GM06990 (cell line): ENCODE measurements at regions not wholly inside any gene's neighbourhood (a gene's known extent, or its start where the extent isn't known, plus 50 kb on each side); places are given as distances from the start of the nearest gene placed in this dataset.

Experiments used
- DNase-seq: peaks from one replicate; pipeline ENCODE4 v3.0.0-alpha.2; 2011; ENCODE audit not compliant: insufficient read length; ENCODE audit errors: extremely low read depth
- H3K27me3 ChIP-seq: replicated peaks from 2 replicates; pipeline ENCODE4 v1.6.0; 2011; ENCODE audit warnings: low read length; ENCODE audit not compliant: control insufficient read depth, insufficient read depth
- H3K36me3 ChIP-seq: 2 replicates; pipeline ENCODE4 v1.5.1; 2011; ENCODE audit warnings: low read length; ENCODE audit not compliant: control insufficient read depth, insufficient read depth
- H3K4me3 ChIP-seq: replicated peaks from 2 replicates; pipeline ENCODE4 v1.5.1; 2011; ENCODE audit warnings: low read depth, mild to moderate bottlenecking, control low read depth, low read length
- TF ChIP-seq, protein P1 (sequence below): IDR thresholded peaks from 2 replicates; pipeline ENCODE4 v1.5.1; 2011; ENCODE audit warnings: low read length, control low read depth, mild to moderate bottlenecking, inconsistent platforms; ENCODE audit not compliant: insufficient read depth, poor library complexity, severe bottlenecking

DNA sequence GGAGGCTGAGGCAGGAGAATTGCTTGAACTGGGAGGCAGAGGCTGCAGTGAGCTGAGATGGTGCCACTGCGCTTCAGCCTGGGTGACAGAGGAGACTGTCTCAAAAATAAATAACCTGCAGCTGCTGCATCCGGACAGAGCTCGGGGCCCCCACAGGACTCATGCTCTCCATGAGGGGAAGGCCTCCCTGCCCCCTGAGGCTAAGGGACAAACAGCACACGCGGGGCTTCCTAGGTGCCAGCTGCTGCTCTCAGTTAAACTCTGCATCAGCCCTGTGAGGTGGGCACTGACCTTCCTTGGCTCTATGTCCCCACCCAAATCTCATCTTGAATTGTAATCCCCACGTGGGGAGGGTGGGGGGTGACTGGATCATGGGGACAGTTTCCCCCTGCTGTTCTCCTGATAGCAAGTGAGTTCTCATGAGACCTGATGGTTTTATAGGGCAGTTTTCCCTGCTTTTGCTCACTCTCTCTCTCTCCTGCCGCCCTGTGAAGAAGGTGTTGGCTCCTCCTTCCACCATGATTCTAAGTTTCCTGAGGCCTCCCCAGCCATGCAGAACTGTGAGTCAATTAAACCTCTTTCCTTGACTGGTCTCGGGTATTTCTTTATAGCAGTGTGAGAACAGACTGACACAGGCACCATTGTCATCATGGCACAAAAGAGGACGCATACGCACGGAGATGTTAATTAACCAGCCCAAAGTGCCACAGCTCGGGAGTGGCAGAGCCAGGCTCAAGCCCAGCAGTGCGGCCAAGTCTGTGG is 49.9 kb upstream of the TAF1B start:
- H3K36me3 ChIP-seq: no peaks in the 10 kb centered on the region
- H3K27me3 ChIP-seq: no peaks in the 10 kb centered on the region
- no peak for DNase-seq
- TF ChIP-seq, protein P1, sequence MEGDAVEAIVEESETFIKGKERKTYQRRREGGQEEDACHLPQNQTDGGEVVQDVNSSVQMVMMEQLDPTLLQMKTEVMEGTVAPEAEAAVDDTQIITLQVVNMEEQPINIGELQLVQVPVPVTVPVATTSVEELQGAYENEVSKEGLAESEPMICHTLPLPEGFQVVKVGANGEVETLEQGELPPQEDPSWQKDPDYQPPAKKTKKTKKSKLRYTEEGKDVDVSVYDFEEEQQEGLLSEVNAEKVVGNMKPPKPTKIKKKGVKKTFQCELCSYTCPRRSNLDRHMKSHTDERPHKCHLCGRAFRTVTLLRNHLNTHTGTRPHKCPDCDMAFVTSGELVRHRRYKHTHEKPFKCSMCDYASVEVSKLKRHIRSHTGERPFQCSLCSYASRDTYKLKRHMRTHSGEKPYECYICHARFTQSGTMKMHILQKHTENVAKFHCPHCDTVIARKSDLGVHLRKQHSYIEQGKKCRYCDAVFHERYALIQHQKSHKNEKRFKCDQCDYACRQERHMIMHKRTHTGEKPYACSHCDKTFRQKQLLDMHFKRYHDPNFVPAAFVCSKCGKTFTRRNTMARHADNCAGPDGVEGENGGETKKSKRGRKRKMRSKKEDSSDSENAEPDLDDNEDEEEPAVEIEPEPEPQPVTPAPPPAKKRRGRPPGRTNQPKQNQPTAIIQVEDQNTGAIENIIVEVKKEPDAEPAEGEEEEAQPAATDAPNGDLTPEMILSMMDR: no peak
- H3K4me3 ChIP-seq: no peak overlapping the region
